Peyer's patch (tissue), 4 donors: ENCODE measurements at regions not wholly inside any gene's neighbourhood (a gene's known extent, or its start where the extent isn't known, plus 50 kb on each side); places are given as distances from the start of the nearest gene placed in this dataset.

Source experiments
- CTCF ChIP-seq, 6 experiments: fragments of 450-650 bp in 4 of 6; fragments of 200-600 bp in 2 of 6; sonication (generic) in 1 of 6; IDR thresholded peaks; one replicate each; pipeline ENCODE4 v1.5.1; 2017 to 2019; ENCODE audit warnings: antibody characterized with exemption in 6 of 6, mild to moderate bottlenecking in 3 of 6, moderate library complexity in 1 of 6
- POLR2A ChIP-seq, 2 donors: fragments of 450-650 bp; IDR thresholded peaks; one replicate each; pipeline ENCODE4 v1.5.1; 2017; ENCODE audit warnings: antibody characterized with exemption in 2 of 2, mild to moderate bottlenecking in 2 of 2, moderate library complexity in 2 of 2

DNA sequence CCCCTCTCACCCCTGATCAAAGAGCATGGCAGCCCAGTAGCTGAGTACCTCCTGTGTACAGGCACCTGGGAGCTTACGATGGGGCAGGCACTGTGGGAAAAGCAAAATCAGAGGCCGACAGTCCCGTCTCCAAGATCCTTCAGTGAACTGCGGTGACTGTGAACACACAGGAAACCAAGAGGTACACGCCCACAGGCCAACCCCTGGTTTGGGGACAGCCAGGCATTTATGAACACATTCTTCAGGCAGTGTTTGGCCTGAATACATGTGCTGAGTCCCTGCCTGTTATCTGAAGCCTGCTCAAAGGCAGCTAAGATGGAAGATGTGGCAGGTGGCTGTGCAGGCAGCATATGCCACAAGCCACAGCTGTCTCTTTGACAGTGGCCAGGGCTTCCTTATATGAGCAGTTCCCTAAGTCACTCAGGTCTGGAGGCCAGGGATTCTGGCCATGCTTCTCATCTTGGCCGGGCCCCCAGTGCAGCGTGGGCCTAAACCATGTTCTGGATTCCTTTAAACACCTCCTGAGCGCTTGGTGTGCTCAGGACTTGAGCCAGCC is 123.6 kb downstream of the UQCRFS1 start:
- TF ChIP-seq POLR2A (IDR thresholded peaks at IDR 0.05) (no peak), CTCF (IDR thresholded peaks at IDR 0.05) (no peak)
